ENCODE measurements at regions not wholly inside any gene's neighbourhood (a gene's known extent, or its start where the extent isn't known, plus 50 kb on each side); places are given as distances from the start of the nearest gene placed in this dataset.

GRCh38 chr14:43041976-43042375 is 1435.3 kb downstream of the LRFN5 start:
- no peak for DNase-seq
- Histone ChIP-seq H3K4ac (ENCODE audit: low read depth, low read length) (no peak overlapping the region), H3K36me3 (ENCODE audit: control insufficient read depth, insufficient read depth, low read length) (no peaks in the 10 kb centered on the region), H2BK120ac (ENCODE audit: low read depth, low read length) (no peak overlapping the region), H3K79me1 (ENCODE audit: low read length) (no peaks in the 10 kb centered on the region), H3K27me3 (ENCODE audit: insufficient read depth, low read length, poor library complexity) (no peaks in the 10 kb centered on the region), H4K5ac (ENCODE audit: low read length) (no peak overlapping the region), H4K8ac (ENCODE audit: low read depth, low read length) (no peak overlapping the region), H2BK15ac (replicated peaks; ENCODE audit: low read depth) (no peak overlapping the region), H3K18ac (ENCODE audit: low read length) (no peak overlapping the region), H2BK5ac (ENCODE audit: low read length) (no peak overlapping the region), H2AK5ac (ENCODE audit: low read length) (no peak overlapping the region), H3K23ac (ENCODE audit: low read length) (no peak overlapping the region), H3K4me3 (ENCODE audit: low read length) (no peak overlapping the region), H3K4me1 (ENCODE audit: control insufficient read depth, low read depth, low read length) (no peaks in the 10 kb centered on the region), H3K27ac (ENCODE audit: low read depth, low read length) (no peak overlapping the region), H3K4me2 (ENCODE audit: low read length) (no peak overlapping the region), H3K79me2 (ENCODE audit: control insufficient read depth, insufficient read depth, low read length) (no peaks in the 10 kb centered on the region), H3K56ac (ENCODE audit: low read length) (no peak overlapping the region), H3K9ac (ENCODE audit: low read length) (no peak overlapping the region)
- WGBS (ENCODE audit: extremely low coverage, insufficient coverage, low lambda C conversion rate), result no CpG with 5 or more reads among the region's 3 CpGs

- Histone ChIP-seq H2BK15ac (replicated peaks; ENCODE audit: low read depth) (no peak overlapping the region), H3K27ac (ENCODE audit: low read depth, low read length) (no peak overlapping the region), H2BK120ac (ENCODE audit: low read depth, low read length) (no peak overlapping the region), H3K4me1 (ENCODE audit: control insufficient read depth, low read depth, low read length) (no peaks in the 10 kb centered on the region), H3K4me2 (ENCODE audit: low read length) (no peak overlapping the region), H3K79me2 (ENCODE audit: control insufficient read depth, insufficient read depth, low read length) (no peaks in the 10 kb centered on the region), H3K18ac (ENCODE audit: low read length) (no peak overlapping the region), H3K36me3 (ENCODE audit: control insufficient read depth, insufficient read depth, low read length) (no peaks in the 10 kb centered on the region), H3K4me3 (ENCODE audit: low read length) (no peak overlapping the region), H4K5ac (ENCODE audit: low read length) (no peak overlapping the region), H3K23ac (ENCODE audit: low read length) (no peak overlapping the region), H3K4ac (ENCODE audit: low read depth, low read length) (no peak overlapping the region), H2AK5ac (ENCODE audit: low read length) (no peak overlapping the region), H2BK5ac (ENCODE audit: low read length) (no peak overlapping the region), H3K9ac (ENCODE audit: low read length) (no peak overlapping the region), H3K79me1 (ENCODE audit: low read length) (no peaks in the 10 kb centered on the region), H4K8ac (ENCODE audit: low read depth, low read length) (no peak overlapping the region), H3K56ac (ENCODE audit: low read length) (no peak overlapping the region), H3K27me3 (ENCODE audit: insufficient read depth, low read length, poor library complexity) (no peaks in the 10 kb centered on the region)
- WGBS (ENCODE audit: extremely low coverage, insufficient coverage, low lambda C conversion rate), result no CpG with 5 or more reads among the region's 3 CpGs
- no peak for DNase-seq
Measured at GRCh38 chr14:43041207-43041606, 1434.5 kb downstream of the LRFN5 start.

- Histone ChIP-seq H3K56ac (ENCODE audit: low read length) (no peak overlapping the region), H3K4me1 (ENCODE audit: control insufficient read depth, low read depth, low read length) (no peaks in the 10 kb centered on the region), H3K4me2 (ENCODE audit: low read length) (no peak overlapping the region), H3K79me1 (ENCODE audit: low read length) (no peaks in the 10 kb centered on the region), H2BK15ac (replicated peaks; ENCODE audit: low read depth) (no peak overlapping the region), H3K9ac (ENCODE audit: low read length) (no peak overlapping the region), H2AK5ac (ENCODE audit: low read length) (no peak overlapping the region), H3K27ac (ENCODE audit: low read depth, low read length) (no peak overlapping the region), H4K8ac (ENCODE audit: low read depth, low read length) (no peak overlapping the region), H3K36me3 (ENCODE audit: control insufficient read depth, insufficient read depth, low read length) (no peaks in the 10 kb centered on the region), H4K5ac (ENCODE audit: low read length) (no peak overlapping the region), H3K23ac (ENCODE audit: low read length) (no peak overlapping the region), H2BK120ac (ENCODE audit: low read depth, low read length) (no peak overlapping the region), H3K4me3 (ENCODE audit: low read length) (no peak overlapping the region), H3K4ac (ENCODE audit: low read depth, low read length) (no peak overlapping the region), H3K79me2 (ENCODE audit: control insufficient read depth, insufficient read depth, low read length) (no peaks in the 10 kb centered on the region), H2BK5ac (ENCODE audit: low read length) (no peak overlapping the region), H3K27me3 (ENCODE audit: insufficient read depth, low read length, poor library complexity) (no peaks in the 10 kb centered on the region), H3K18ac (ENCODE audit: low read length) (no peak overlapping the region)
- DNase-seq, result no peak
- WGBS (ENCODE audit: extremely low coverage, insufficient coverage, low lambda C conversion rate), result no CpG with 5 or more reads among the region's 2 CpGs
Measured at GRCh38 chr14:43039881-43040280, 1433.2 kb downstream of the LRFN5 start.

GRCh38 chr14:43031598-43031997 is 1424.9 kb downstream of the LRFN5 start:
- DNase-seq, result no peak
- Histone ChIP-seq H3K56ac (ENCODE audit: low read length) (no peak overlapping the region), H3K4me2 (ENCODE audit: low read length) (no peak overlapping the region), H2AK5ac (ENCODE audit: low read length) (no peak overlapping the region), H4K8ac (ENCODE audit: low read depth, low read length) (no peak overlapping the region), H3K18ac (ENCODE audit: low read length) (no peak overlapping the region), H3K27me3 (ENCODE audit: insufficient read depth, low read length, poor library complexity) (no peaks in the 10 kb centered on the region), H3K36me3 (ENCODE audit: control insufficient read depth, insufficient read depth, low read length) (no peaks in the 10 kb centered on the region), H2BK15ac (replicated peaks; ENCODE audit: low read depth) (no peak overlapping the region), H3K4ac (ENCODE audit: low read depth, low read length) (no peak overlapping the region), H3K4me1 (ENCODE audit: control insufficient read depth, low read depth, low read length) (no peaks in the 10 kb centered on the region), H3K23ac (ENCODE audit: low read length) (no peak overlapping the region), H3K27ac (ENCODE audit: low read depth, low read length) (no peak overlapping the region), H3K79me1 (ENCODE audit: low read length) (no peaks in the 10 kb centered on the region), H3K9ac (ENCODE audit: low read length) (no peak overlapping the region), H3K4me3 (ENCODE audit: low read length) (no peak overlapping the region), H4K5ac (ENCODE audit: low read length) (no peak overlapping the region), H3K79me2 (ENCODE audit: control insufficient read depth, insufficient read depth, low read length) (no peaks in the 10 kb centered on the region), H2BK5ac (ENCODE audit: low read length) (no peak overlapping the region), H2BK120ac (ENCODE audit: low read depth, low read length) (no peak overlapping the region)

- H2BK15ac ChIP-seq (replicated peaks; ENCODE audit: low read depth), result no peak overlapping the region
- DNase-seq, result no peak
- H3K4me2 ChIP-seq (ENCODE audit: low read length), result no peak overlapping the region
- no peaks in the 10 kb centered on the region for H3K79me2 ChIP-seq (ENCODE audit: control insufficient read depth, insufficient read depth, low read length)
- no peak overlapping the region for H3K56ac ChIP-seq (ENCODE audit: low read length)
- no peak overlapping the region for H3K4ac ChIP-seq (ENCODE audit: low read depth, low read length)
- H2BK5ac ChIP-seq (ENCODE audit: low read length), result no peak overlapping the region
- no peak overlapping the region for H2AK5ac ChIP-seq (ENCODE audit: low read length)
- H3K27me3 ChIP-seq (ENCODE audit: insufficient read depth, low read length, poor library complexity), result no peaks in the 10 kb centered on the region
- 100% methylated on average over 1 of the region's 1 CpG for WGBS (ENCODE audit: extremely low coverage, insufficient coverage, low lambda C conversion rate)
- no peaks in the 10 kb centered on the region for H3K36me3 ChIP-seq (ENCODE audit: control insufficient read depth, insufficient read depth, low read length)
- H3K4me1 ChIP-seq (ENCODE audit: control insufficient read depth, low read depth, low read length), result no peaks in the 10 kb centered on the region
- no peak overlapping the region for H3K23ac ChIP-seq (ENCODE audit: low read length)
- no peak overlapping the region for H3K9ac ChIP-seq (ENCODE audit: low read length)
- H4K5ac ChIP-seq (ENCODE audit: low read length), result no peak overlapping the region
- no peak overlapping the region for H3K27ac ChIP-seq (ENCODE audit: low read depth, low read length)
- H3K4me3 ChIP-seq (ENCODE audit: low read length), result no peak overlapping the region
- H3K18ac ChIP-seq (ENCODE audit: low read length), result no peak overlapping the region
- H3K79me1 ChIP-seq (ENCODE audit: low read length), result no peaks in the 10 kb centered on the region
- H4K8ac ChIP-seq (ENCODE audit: low read depth, low read length), result no peak overlapping the region
- H2BK120ac ChIP-seq (ENCODE audit: low read depth, low read length), result no peak overlapping the region
Measured at GRCh38 chr14:43022094-43022800, 1415.6 kb downstream of the LRFN5 start.

- Histone ChIP-seq H4K8ac (ENCODE audit: low read depth, low read length) (no peak overlapping the region), H3K4me3 (ENCODE audit: low read length) (no peak overlapping the region), H3K23ac (ENCODE audit: low read length) (no peak overlapping the region), H2BK5ac (ENCODE audit: low read length) (no peak overlapping the region), H3K4ac (ENCODE audit: low read depth, low read length) (no peak overlapping the region), H3K79me2 (ENCODE audit: control insufficient read depth, insufficient read depth, low read length) (no peaks in the 10 kb centered on the region), H3K4me1 (ENCODE audit: control insufficient read depth, low read depth, low read length) (no peaks in the 10 kb centered on the region), H3K27me3 (ENCODE audit: insufficient read depth, low read length, poor library complexity) (no peaks in the 10 kb centered on the region), H3K9ac (ENCODE audit: low read length) (no peak overlapping the region), H3K79me1 (ENCODE audit: low read length) (no peaks in the 10 kb centered on the region), H3K4me2 (ENCODE audit: low read length) (no peak overlapping the region), H3K56ac (ENCODE audit: low read length) (no peak overlapping the region), H4K5ac (ENCODE audit: low read length) (no peak overlapping the region), H2AK5ac (ENCODE audit: low read length) (no peak overlapping the region), H3K27ac (ENCODE audit: low read depth, low read length) (no peak overlapping the region), H3K36me3 (ENCODE audit: control insufficient read depth, insufficient read depth, low read length) (no peaks in the 10 kb centered on the region), H2BK120ac (ENCODE audit: low read depth, low read length) (no peak overlapping the region), H3K18ac (ENCODE audit: low read length) (no peak overlapping the region), H2BK15ac (replicated peaks; ENCODE audit: low read depth) (no peak overlapping the region)
- no peak for DNase-seq
Measured at GRCh38 chr14:43019826-43020225, 1413.2 kb downstream of the LRFN5 start.
